SK-N-SH treated with all-trans-retinoic acid at 6 μM for 48 hours (cell line): ENCODE measurements at regions not wholly inside any gene's neighbourhood (a gene's known extent, or its start where the extent isn't known, plus 50 kb on each side); places are given as distances from the start of the nearest gene placed in this dataset.

Experiments
- PATZ1 ChIP-seq: fragments of 250-450 bp; sonication (Bioruptor Pico); IDR thresholded peaks from 2 replicates; pipeline ENCODE4 v1.8.0; 2020; ENCODE audit warnings: mild to moderate bottlenecking, moderate library complexity, borderline replicate concordance
- TSHZ2 ChIP-seq: fragments of 250-450 bp; sonication (Bioruptor Pico); IDR thresholded peaks from 2 replicates; pipeline ENCODE4 v1.5.0; 2020; ENCODE audit warnings: mild to moderate bottlenecking, moderate library complexity

GRCh38 chr4:124179506-124180186 lies 532.9 kb downstream of the ANKRD50 start:
- no peak for TF ChIP-seq PATZ1
- no peak for TF ChIP-seq TSHZ2 (CRISPR knock-in tag)
